Mucosa of descending colon (tissue), 3 donors: ENCODE measurements at regions not wholly inside any gene's neighbourhood (a gene's known extent, or its start where the extent isn't known, plus 50 kb on each side); places are given as distances from the start of the nearest gene placed in this dataset.
"Not testable (repeated sequence)": the region's sequence is repeated elsewhere in the genome, so short reads cannot be mapped to it uniquely, and the experiment has no call there.

Source experiments
- ATAC-seq: fragments of 200-7000 bp; cut with Tn5 transposase; one replicate; pipeline ENCODE4 v1.9.1; 2020; ENCODE audit warnings: mild to moderate bottlenecking, moderate library complexity
- DNase-seq, 3 donors: peaks; one replicate each; pipeline ENCODE4 v3.0.0-alpha.2; 2020
- H3K36me3 ChIP-seq: fragments of 200-600 bp; one replicate; pipeline ENCODE4 v1.8.0; 2021; ENCODE audit warnings: low read depth, mild to moderate bottlenecking
- H3K4me1 ChIP-seq: fragments of 200-600 bp; one replicate; pipeline ENCODE4 v1.8.0; 2021; ENCODE audit warnings: low read depth, mild to moderate bottlenecking
- H3K4me3 ChIP-seq: fragments of 200-600 bp; one replicate; pipeline ENCODE4 v1.8.0; 2021; ENCODE audit warnings: mild to moderate bottlenecking
- H3K9me3 ChIP-seq: fragments of 200-600 bp; one replicate; pipeline ENCODE4 v1.8.0; 2021; ENCODE audit warnings: mild to moderate bottlenecking
- intact Hi-C, 2 donors: fragments of 100-400 bp; cut with DNase I in 1 of 2; cut with micrococcal nuclease in 1 of 2; formaldehyde crosslinking; loops; one replicate each; pipeline versions ENCODE4 v1.11.0 to v1.11.1; 2022; cut with DNase I, micrococcal nuclease
- TF ChIP-seq, protein P1 (sequence below): fragments of 200-600 bp; IDR thresholded peaks from one replicate; pipeline ENCODE4 v1.8.0; 2022; ENCODE audit warnings: antibody characterized with exemption, mild to moderate bottlenecking
- donor health status: DM: no; HTN: no; CAD: no; lungs with moderate emphysema.
- donor health status: DM: no; HTN: no; CAD: no.
- donor health status: DM: no; HTN: yes; CAD: no.

- intact Hi-C loops: no loop called here
- DNase-seq (no peak), ATAC-seq (peak; percentile 10)
- Histone ChIP-seq H3K4me1 (no peaks in the 10 kb centered on the region), H3K9me3 (no peaks in the 10 kb centered on the region), H3K4me3 (no peak overlapping the region), H3K36me3 (no peaks in the 10 kb centered on the region)
- TF ChIP-seq, protein P1, sequence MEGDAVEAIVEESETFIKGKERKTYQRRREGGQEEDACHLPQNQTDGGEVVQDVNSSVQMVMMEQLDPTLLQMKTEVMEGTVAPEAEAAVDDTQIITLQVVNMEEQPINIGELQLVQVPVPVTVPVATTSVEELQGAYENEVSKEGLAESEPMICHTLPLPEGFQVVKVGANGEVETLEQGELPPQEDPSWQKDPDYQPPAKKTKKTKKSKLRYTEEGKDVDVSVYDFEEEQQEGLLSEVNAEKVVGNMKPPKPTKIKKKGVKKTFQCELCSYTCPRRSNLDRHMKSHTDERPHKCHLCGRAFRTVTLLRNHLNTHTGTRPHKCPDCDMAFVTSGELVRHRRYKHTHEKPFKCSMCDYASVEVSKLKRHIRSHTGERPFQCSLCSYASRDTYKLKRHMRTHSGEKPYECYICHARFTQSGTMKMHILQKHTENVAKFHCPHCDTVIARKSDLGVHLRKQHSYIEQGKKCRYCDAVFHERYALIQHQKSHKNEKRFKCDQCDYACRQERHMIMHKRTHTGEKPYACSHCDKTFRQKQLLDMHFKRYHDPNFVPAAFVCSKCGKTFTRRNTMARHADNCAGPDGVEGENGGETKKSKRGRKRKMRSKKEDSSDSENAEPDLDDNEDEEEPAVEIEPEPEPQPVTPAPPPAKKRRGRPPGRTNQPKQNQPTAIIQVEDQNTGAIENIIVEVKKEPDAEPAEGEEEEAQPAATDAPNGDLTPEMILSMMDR: no peak
Observed at GRCh38 chr5:60494635-60495034, 205.3 kb downstream of the DEPDC1B start.

- intact Hi-C loops: no loop called here
- DNase-seq: no peak
- no peak for ATAC-seq
- Histone ChIP-seq H3K4me1 (no peaks in the 10 kb centered on the region), H3K4me3 (no peak overlapping the region), H3K9me3 (no peaks in the 10 kb centered on the region), H3K36me3 (no peaks in the 10 kb centered on the region)
- TF ChIP-seq, protein P1: no peak
Observed at GRCh38 chr5:60494144-60494543, 205.8 kb downstream of the DEPDC1B start.

DNA sequence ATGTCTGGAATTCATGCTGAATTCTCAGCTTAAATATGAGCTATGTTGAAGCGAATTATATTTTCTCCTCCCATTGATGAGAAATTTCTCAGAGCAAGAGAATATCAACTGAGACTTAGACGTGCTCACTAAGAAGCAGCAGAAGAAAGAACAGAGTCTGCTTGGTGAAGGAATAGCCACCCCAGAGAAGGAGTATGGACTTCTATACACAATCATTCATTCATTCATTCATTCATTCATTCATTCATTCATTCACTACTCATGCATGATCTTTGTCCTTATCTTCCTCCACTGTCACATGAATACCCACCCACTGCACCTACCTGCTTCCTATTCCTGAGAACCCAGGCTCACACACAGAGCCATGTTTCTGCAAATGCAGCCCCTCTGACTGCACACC lies 206.6 kb downstream of the DEPDC1B start:
- H3K36me3 ChIP-seq: no peaks in the 10 kb centered on the region
- ATAC-seq (no peak), DNase-seq (no peak)
- TF ChIP-seq, protein P1: no peak
- intact Hi-C loops: no loop called here
- no peaks in the 10 kb centered on the region for H3K4me1 ChIP-seq
- no peaks in the 10 kb centered on the region for H3K9me3 ChIP-seq
- no peak overlapping the region for H3K4me3 ChIP-seq

DNA sequence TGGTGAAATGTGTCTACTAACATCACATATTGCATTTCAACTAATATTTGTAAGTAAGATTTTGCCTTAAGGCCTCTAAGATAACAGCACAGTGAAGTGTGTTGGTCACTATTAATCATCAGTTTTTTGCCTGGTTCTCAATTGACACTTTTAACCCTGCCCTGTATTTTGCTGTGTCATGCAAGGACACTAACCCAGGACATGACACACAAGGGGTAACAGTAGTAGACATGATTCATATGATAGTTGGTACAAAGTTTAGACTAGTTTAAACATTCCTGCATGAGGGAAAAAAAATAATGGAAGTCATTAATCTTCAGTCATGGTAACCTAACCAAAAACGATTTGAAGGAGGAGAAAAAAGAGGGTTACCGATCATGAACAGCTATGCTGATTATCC lies 207.0 kb downstream of the DEPDC1B start:
- Histone ChIP-seq H3K4me3 (no peak overlapping the region), H3K9me3 (no peaks in the 10 kb centered on the region), H3K36me3 (no peaks in the 10 kb centered on the region), H3K4me1 (no peaks in the 10 kb centered on the region)
- TF ChIP-seq, protein P1: no peak
- intact Hi-C loops: no loop called here
- DNase-seq (no peak), ATAC-seq (no peak)

DNA sequence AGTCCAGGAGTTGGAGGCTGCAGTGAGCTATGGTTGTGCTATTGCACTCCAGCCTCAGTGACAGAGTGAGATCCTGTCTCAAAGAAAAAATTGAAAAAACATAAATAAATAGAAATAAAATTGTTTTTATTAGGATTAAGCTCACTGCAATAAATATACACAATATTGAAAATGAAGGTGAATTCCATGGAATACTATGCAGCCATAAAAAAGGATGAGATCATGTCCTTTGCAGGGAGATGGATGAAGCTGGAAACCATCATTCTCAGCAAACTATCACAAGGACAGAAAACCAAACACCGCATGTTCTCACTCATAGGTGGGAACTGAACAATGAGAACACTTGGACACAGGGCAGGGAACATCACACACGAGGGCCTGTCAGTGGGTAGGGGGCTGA lies 207.6 kb downstream of the DEPDC1B start:
- H3K36me3 ChIP-seq, H3K4me1 ChIP-seq, ATAC-seq, intact Hi-C loops, H3K9me3 ChIP-seq, DNase-seq, H3K4me3 ChIP-seq: not testable (repeated sequence)

DNA sequence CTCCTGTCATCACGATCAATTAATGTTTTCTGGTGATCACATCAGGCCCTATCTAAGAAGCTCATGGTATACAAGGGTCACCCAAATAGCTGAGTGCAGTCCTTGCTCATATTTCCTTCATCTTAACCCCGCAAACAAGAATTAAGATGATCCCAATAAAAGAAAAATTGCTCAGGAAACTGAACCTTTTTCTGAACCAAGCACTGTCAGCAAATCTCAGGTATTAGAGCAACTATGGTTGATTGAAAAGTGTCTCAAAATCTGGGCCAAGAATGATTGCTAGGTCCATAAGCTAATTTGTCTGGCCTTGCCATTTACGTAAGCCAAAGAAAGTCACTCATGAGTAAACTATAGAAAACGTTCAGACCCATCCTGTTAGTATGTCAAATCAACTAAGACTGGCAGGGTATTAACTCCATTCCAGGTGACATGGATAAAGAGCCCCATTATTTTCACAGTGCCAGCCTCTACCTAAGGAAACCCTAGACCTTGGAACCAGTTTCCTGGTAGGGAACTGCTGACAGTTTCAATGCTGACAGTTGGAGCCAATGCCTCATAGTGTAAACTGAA lies 209.3 kb downstream of the DEPDC1B start:
- intact Hi-C loops: no loop called here
- no peak overlapping the region for H3K4me3 ChIP-seq
- no peak for DNase-seq
- no peaks in the 10 kb centered on the region for H3K4me1 ChIP-seq
- H3K36me3 ChIP-seq: no peaks in the 10 kb centered on the region
- TF ChIP-seq, protein P1: no peak
- no peaks in the 10 kb centered on the region for H3K9me3 ChIP-seq
- ATAC-seq: no peak
